ENCODE measurements at regions not wholly inside any gene's neighbourhood (a gene's known extent, or its start where the extent isn't known, plus 50 kb on each side); places are given as distances from the start of the nearest gene placed in this dataset.

DNA sequence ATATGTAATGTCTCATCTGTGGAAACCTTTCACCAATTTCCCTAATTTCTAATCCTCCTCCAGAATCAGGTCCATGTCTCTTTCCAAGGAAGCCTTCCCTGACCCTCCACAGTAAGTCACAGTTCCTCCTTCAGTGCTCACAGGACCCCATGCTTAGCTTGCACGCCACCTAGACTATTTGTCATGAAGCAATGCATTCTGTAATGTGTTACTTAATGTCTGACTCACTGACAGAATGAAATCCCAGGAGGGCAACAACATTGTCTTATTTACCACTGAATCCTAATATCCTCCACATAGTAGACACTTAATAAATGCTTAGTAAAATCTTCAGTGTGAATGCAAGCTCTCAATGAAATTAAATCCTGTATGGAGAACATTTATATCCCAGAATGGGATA is 245.9 kb upstream of the PLD5 start:
- TF ChIP-seq POLR2A (IDR thresholded peaks at IDR 0.05; ENCODE audit: low read depth, low read length) (no peak), POLR2AphosphoS5 (IDR thresholded peaks at IDR 0.05; ENCODE audit: low read depth, low read length) (no peak)
